Transverse colon (tissue), 4 donors: ENCODE measurements at regions not wholly inside any gene's neighbourhood (a gene's known extent, or its start where the extent isn't known, plus 50 kb on each side); places are given as distances from the start of the nearest gene placed in this dataset.

Source experiments
- EP300 ChIP-seq: sonication (generic); formaldehyde crosslinking; IDR thresholded peaks from one replicate; pipeline ENCODE4 v1.6.1; 2017; ENCODE audit warnings: antibody characterized with exemption, low read depth
- POLR2A ChIP-seq: fragments of 450-650 bp; IDR thresholded peaks from one replicate; pipeline ENCODE4 v1.6.1; 2016; ENCODE audit warnings: antibody characterized with exemption, mild to moderate bottlenecking, moderate library complexity
- POLR2AphosphoS5 ChIP-seq, 3 donors: sonication (generic); formaldehyde crosslinking; IDR thresholded peaks; one replicate each; pipeline ENCODE4 v1.6.1; 2016; ENCODE audit warnings: antibody characterized with exemption in 3 of 3
- TF ChIP-seq, protein P1 (sequence below), 5 experiments: fragments of 200-600 bp in 3 of 5; fragments of 450-650 bp in 2 of 5; sonication (generic) in 3 of 5; IDR thresholded peaks; 1 replicate in 2 of 5; 2 replicates in 3 of 5; pipeline ENCODE4 v1.5.1; 2016 to 2017; ENCODE audit warnings: antibody characterized with exemption in 5 of 5, inconsistent platforms in 3 of 5, mild to moderate bottlenecking in 2 of 5, moderate library complexity in 1 of 5

GRCh38 chr6:167651318-167652041, 175.2 kb upstream of the AFDN start:
- TF ChIP-seq POLR2AphosphoS5 (IDR thresholded peaks at IDR 0.05) (no peak), POLR2A (no peak), EP300 (no peak)
- TF ChIP-seq, protein P1, sequence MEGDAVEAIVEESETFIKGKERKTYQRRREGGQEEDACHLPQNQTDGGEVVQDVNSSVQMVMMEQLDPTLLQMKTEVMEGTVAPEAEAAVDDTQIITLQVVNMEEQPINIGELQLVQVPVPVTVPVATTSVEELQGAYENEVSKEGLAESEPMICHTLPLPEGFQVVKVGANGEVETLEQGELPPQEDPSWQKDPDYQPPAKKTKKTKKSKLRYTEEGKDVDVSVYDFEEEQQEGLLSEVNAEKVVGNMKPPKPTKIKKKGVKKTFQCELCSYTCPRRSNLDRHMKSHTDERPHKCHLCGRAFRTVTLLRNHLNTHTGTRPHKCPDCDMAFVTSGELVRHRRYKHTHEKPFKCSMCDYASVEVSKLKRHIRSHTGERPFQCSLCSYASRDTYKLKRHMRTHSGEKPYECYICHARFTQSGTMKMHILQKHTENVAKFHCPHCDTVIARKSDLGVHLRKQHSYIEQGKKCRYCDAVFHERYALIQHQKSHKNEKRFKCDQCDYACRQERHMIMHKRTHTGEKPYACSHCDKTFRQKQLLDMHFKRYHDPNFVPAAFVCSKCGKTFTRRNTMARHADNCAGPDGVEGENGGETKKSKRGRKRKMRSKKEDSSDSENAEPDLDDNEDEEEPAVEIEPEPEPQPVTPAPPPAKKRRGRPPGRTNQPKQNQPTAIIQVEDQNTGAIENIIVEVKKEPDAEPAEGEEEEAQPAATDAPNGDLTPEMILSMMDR (IDR thresholded peaks at IDR 0.05): no peak
